PC-3 (cell line): ENCODE measurements at regions not wholly inside any gene's neighbourhood (a gene's known extent, or its start where the extent isn't known, plus 50 kb on each side); places are given as distances from the start of the nearest gene placed in this dataset.

Experiments
- CTCF ChIP-seq: fragments of 300-600 bp; sonication (generic); conservative IDR thresholded peaks from 2 replicates; pipeline ENCODE4 v1.5.1; 2017; ENCODE audit warnings: antibody characterized with exemption, low read depth, mild to moderate bottlenecking, low read length
- EZH2phosphoT487 ChIP-seq: fragments of 300-600 bp; sonication (generic); IDR thresholded peaks from 2 replicates; pipeline ENCODE4 v1.6.1; 2018; ENCODE audit warnings: mild to moderate bottlenecking, antibody characterized with exemption, low read length, borderline replicate concordance

DNA sequence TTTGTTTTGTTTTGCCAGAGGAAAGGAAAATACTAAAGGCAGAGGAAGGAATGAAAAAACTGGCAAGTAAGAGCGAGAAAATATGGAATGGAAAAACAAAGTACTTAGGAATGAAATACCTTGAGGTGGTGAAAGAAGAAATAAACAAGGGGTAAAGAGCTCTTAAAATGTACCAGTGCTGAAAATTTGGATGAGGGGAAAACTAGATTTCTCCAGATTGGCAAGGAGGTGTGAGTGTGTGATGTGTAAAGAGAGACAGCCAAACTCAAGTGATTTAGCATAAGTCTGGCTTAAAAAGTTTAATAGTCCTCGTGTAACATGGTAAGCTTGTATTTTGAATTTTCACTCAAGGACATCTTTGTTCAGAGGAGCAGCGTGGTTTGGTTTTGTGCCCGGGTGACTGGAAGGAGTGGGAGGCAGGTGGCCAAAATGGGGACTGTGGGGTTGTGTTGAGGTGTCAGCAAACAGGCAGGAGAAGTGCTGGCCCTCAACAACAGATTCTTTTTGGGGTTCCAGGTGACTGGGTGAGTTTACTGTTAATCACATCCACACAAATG, 102.7 kb downstream of the DACT1 start:
- TF ChIP-seq CTCF (no peak), EZH2phosphoT487 (no peak)
